HFF-Myc (cell line): ENCODE measurements at regions not wholly inside any gene's neighbourhood (a gene's known extent, or its start where the extent isn't known, plus 50 kb on each side); places are given as distances from the start of the nearest gene placed in this dataset.
A peak's percentile ranks its signal among the peaks of the same experiment; 100 is the strongest.
"Not testable (repeated sequence)": the region's sequence is repeated elsewhere in the genome, so short reads cannot be mapped to it uniquely, and the experiment has no call there.

Source experiments
- DNase-seq: peaks from one replicate; pipeline ENCODE4 v3.0.0-alpha.2; 2011; ENCODE audit warnings: low read depth; ENCODE audit errors: extremely low read depth
- H3K4me3 ChIP-seq: replicated peaks from 2 replicates; pipeline ENCODE4 v1.5.1; 2011; ENCODE audit warnings: low read depth, mild to moderate bottlenecking, control low read depth, low read length
- CTCF ChIP-seq: IDR thresholded peaks from 2 replicates; pipeline ENCODE4 v1.5.1; 2012; ENCODE audit warnings: mild to moderate bottlenecking, low read depth, low read length, control low read depth; ENCODE audit errors: missing control alignments

DNA sequence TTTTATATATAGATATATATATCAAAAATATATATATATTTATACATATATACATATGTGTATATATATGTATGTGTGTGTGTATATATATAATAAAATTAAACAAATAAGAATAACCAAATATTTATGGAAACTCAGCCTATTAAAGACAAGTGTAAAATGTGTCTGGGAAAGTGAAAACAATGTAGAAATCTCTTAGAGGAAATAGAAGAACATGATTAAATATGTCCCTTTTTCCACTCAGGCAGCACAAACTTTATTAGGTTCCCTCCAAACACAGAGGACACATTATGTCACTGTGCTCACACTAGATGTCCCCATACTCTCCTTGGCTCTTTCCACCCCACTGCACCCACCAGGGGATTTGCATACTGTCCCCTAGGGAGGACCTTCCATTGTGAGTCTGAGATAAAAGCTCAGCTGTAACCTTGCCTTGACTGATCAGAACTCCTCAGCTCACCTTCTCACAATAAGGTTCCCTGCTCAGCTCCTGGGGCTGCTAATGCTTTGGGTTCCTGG lies 1360.7 kb downstream of the RPIA start:
- H3K4me3 ChIP-seq, DNase-seq: not testable (repeated sequence)

DNA sequence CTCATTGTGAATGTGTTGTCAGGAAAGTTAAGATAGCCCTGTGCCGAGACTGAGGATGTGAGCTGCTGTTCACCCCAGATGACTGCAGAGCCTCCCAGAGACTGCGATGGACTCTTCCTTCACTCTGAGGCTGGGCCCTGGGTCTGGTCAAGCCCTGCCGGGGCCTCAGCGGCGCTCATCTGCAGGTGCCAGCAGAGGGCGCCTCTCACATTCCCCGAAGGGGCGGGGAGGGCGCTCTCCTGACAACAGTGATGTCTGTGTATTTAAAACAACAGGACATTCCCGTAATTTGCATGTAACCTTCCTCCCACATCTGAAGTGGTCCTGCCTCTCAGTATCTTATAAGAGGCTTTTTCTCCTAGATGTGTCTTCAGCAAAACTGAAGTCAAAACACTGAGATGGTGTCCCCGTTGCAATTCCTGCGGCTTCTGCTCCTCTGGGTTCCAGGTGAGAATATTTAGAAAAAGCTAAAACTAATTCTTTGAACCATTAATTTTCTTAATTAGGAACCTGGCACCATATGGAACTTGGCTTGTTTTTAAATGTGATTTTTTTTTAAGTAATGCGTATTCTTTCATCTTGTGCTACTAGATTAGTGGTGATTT lies 1377.9 kb downstream of the RPIA start:
- no peak for DNase-seq
- H3K4me3 ChIP-seq, result no peak overlapping the region
- TF ChIP-seq CTCF, result peak; percentile 34

DNA sequence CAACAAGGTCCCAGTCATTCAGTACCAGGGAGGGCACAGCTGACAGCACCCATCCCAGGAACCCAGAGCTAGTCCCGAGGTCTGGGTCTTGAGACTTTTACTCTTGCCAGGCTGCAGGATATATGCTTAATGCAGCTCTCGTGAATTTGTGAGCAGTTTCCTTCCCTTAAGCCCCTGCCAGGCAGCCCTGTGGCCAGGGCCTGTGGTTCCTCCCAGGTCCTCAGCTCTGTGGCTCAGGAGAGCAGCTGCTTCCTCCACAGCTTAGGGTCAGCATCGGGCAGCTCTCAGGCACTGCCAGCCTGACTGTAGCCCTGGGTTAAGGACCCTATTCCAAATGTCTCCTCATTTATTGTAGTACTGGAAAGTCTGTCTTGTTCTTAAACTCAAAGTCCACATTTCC lies 1384.8 kb downstream of the RPIA start:
- no peak for DNase-seq
- TF ChIP-seq CTCF, result no peak
- H3K4me3 ChIP-seq, result no peak overlapping the region

GRCh38 chr2:90077948-90078347 lies 1386.5 kb downstream of the RPIA start:
- no peak for DNase-seq
- H3K4me3 ChIP-seq, result no peak overlapping the region
- no peak for TF ChIP-seq CTCF

GRCh38 chr2:90079374-90079773 lies 1387.9 kb downstream of the RPIA start:
- no peak for DNase-seq
- no peak for TF ChIP-seq CTCF

DNA sequence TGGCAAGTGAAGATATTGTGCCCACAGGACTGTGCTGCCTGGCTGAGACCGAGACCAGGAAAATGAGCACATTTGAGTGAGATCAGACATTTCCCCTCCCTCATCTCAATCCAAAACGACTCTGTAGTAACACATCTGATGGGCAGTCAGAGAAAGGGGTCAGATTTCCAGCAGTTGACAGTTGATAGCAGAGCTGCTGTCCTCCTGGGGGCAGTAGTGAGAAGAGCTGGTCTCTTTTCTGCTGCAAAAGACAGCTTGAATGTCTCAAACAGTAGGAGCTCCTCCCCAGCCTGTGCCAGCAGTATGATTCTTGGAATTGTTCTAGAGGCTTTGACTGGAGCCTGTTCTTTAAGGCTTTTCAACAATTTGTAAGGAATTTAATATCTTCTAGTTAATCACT lies 1396.3 kb downstream of the RPIA start:
- not testable (repeated sequence) for DNase-seq, H3K4me3 ChIP-seq

More at GRCh38 chr2:90079374-90079773, 1387.9 kb downstream of the RPIA start:
- no peak overlapping the region for H3K4me3 ChIP-seq

DNA sequence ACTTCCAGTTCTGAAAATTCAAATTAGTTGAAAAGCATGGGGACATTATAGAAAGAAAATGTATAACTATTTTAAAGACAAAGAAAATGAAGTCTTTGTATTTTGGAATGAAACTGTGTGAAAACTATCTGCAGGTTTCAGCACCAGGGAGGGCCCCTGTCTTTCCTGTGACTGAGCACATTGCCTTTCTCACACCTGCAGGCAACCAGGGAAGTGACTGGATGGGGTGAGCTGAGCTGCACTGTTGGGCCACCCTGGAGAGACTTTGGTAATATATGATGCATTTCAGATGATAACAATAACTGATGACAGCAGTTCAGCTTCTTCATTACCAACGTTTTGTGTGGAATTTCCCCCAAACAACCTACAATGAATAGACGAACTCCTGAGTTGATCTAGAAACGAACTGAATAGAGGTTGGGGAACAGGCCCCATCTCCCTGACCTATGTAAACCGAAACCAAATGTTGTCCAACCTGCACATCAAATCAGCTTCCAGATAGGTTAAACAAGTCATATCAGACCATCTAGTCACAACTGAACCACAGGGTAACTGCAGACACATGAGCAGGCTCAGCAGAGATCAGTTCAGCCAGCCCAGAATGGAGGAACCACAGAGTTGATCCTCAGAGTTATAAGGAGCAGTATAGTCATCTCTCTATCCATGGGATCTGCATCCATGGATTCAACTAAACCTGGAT lies 1402.2 kb downstream of the RPIA start:
- H3K4me3 ChIP-seq, result not testable (repeated sequence)

DNA sequence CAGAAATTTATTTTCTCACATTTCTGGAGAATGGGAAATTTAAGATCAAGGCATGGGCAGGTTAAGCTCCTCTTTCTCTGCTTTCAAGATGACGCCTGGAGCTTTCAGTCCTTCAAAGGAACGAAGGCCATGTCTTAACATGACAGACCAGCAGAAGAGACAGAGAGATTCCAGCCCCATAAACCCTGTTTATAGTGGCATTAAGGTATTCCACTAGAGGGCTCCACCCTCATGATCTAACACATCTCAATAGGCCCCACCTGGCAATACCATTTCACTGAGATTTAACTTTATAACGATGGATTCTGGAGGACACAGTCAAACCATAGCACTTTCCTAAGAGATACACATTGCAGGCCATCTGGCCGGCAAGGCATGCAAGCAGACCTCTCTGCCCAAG lies 1406.1 kb downstream of the RPIA start:
- H3K4me3 ChIP-seq, DNase-seq: not testable (repeated sequence)

More for the DNA sequence above, 1402.2 kb downstream of the RPIA start:
- not testable (repeated sequence) for DNase-seq

GRCh38 chr2:90105142-90105541 lies 1413.7 kb downstream of the RPIA start:
- not testable (repeated sequence) for H3K4me3 ChIP-seq, DNase-seq

- H3K4me3 ChIP-seq, DNase-seq: not testable (repeated sequence)
These were observed 1431.9 kb downstream of the RPIA start for GRCh38 chr2:90123409-90123808.

GRCh38 chr2:90139046-90139445 lies 1447.6 kb downstream of the RPIA start:
- H3K4me3 ChIP-seq, DNase-seq: not testable (repeated sequence)

DNA sequence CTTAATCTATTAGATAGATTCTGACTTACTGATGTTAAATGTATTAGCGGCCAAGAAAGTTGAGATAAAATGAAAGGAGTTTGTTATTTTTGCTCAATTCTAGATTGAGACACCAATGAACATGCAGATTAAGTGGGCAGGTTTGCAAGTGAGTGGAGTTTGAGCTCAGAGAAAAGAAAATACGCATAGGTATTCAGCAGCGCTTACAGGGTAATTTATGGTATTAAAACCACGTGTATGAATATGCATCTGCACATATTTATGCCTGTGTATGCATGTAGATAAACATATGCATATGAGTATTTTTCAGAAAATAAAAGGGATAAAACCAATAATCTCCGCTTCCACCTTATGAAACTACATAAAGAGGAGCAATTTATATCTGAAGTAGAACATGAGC lies 1450.1 kb downstream of the RPIA start:
- not testable (repeated sequence) for DNase-seq, H3K4me3 ChIP-seq

- not testable (repeated sequence) for H3K4me3 ChIP-seq, DNase-seq
These were observed 1460.3 kb downstream of the RPIA start for GRCh38 chr2:90151805-90152204.

DNA sequence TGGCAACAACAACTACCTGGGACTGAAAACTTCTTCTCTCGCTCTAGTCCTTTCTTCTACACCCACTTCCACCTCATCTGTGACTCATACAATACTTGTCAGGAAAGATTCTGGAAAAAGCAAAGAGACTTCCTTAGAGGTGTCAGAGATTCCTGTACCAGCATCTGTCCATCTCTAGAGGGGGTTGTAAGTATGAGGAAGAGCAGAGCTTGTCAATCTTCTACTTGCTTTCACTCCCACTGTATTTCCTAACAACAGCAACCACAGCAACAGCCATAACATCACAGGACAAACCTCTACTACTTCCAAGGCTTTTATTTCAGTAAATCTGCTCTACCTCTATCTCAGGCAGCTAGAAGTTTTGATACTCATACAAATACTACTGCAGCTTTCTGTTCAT lies 1479.5 kb downstream of the RPIA start:
- not testable (repeated sequence) for H3K4me3 ChIP-seq, DNase-seq
